DOHH2 (cell line): ENCODE measurements at regions not wholly inside any gene's neighbourhood (a gene's known extent, or its start where the extent isn't known, plus 50 kb on each side); places are given as distances from the start of the nearest gene placed in this dataset.

ENCODE experiments used
- H3F3A ChIP-seq: fragments of 200-600 bp; sonication (generic), shearing (Covaris generic); 2 replicates; pipeline ENCODE4 v1.6.0; 2016; ENCODE audit warnings: antibody characterized with exemption, mild to moderate bottlenecking; ENCODE audit not compliant: control insufficient read depth, insufficient read depth
- H3K27ac ChIP-seq: fragments of 200-600 bp; sonication (generic); 2 replicates; pipeline ENCODE4 v1.5.1; 2014; ENCODE audit warnings: low read depth, mild to moderate bottlenecking, low read length, moderate library complexity
- H3K27me3 ChIP-seq: fragments of 200-600 bp; sonication (generic); 2 replicates; pipeline ENCODE4 v1.6.1; 2014; ENCODE audit warnings: mild to moderate bottlenecking, low read length, mixed read lengths; ENCODE audit not compliant: control insufficient read depth
- H3K36me3 ChIP-seq: fragments of 200-600 bp; sonication (generic); 2 replicates; pipeline ENCODE4 v1.6.1; 2014; ENCODE audit warnings: mild to moderate bottlenecking, low read length, moderate library complexity, mixed read lengths; ENCODE audit not compliant: control insufficient read depth
- H3K4me1 ChIP-seq: fragments of 200-600 bp; sonication (generic); 2 replicates; pipeline ENCODE4 v1.6.1; 2014; ENCODE audit warnings: mild to moderate bottlenecking, low read length, mixed read lengths; ENCODE audit not compliant: control insufficient read depth
- H3K4me2 ChIP-seq: fragments of 200-600 bp; sonication (generic); 2 replicates; pipeline ENCODE4 v1.6.0; 2014; ENCODE audit warnings: mild to moderate bottlenecking, low read length, moderate library complexity
- H3K4me3 ChIP-seq: fragments of 200-600 bp; sonication (generic); 2 replicates; pipeline ENCODE4 v1.5.1; 2014; ENCODE audit warnings: mild to moderate bottlenecking, low read length, mixed read lengths
- H3K79me2 ChIP-seq: fragments of 200-600 bp; sonication (generic); 2 replicates; pipeline ENCODE4 v1.6.1; 2014; ENCODE audit warnings: mild to moderate bottlenecking, low read length, mixed read lengths; ENCODE audit not compliant: control insufficient read depth
- H3K9me2 ChIP-seq: fragments of 200-600 bp; sonication (generic); replicated peaks from 2 replicates; pipeline ENCODE4 v1.6.1; 2014; ENCODE audit warnings: mild to moderate bottlenecking, low read length, mixed read lengths; ENCODE audit not compliant: control insufficient read depth
- H3K9me3 ChIP-seq: fragments of 200-600 bp; sonication (generic); 2 replicates; pipeline ENCODE4 v1.6.1; 2014; ENCODE audit warnings: antibody characterized with exemption, low read length, mixed read lengths; ENCODE audit not compliant: control insufficient read depth, insufficient read depth
- H4K20me1 ChIP-seq: fragments of 200-600 bp; sonication (generic); 2 replicates; pipeline ENCODE4 v1.6.0; 2014; ENCODE audit warnings: low read depth, mild to moderate bottlenecking, antibody characterized with exemption, low read length, moderate library complexity; ENCODE audit not compliant: control insufficient read depth, insufficient read depth
- CTCF ChIP-seq: fragments of 200-600 bp; sonication (generic); IDR thresholded peaks from one replicate; pipeline ENCODE4 v1.5.1; 2014; ENCODE audit warnings: antibody characterized with exemption, mild to moderate bottlenecking, low read depth, low read length; ENCODE audit not compliant: poor library complexity, severe bottlenecking
- EZH2phosphoT487 ChIP-seq: fragments of 200-600 bp; sonication (generic); IDR thresholded peaks from 2 replicates; pipeline ENCODE4 v1.6.1; 2017; ENCODE audit warnings: borderline replicate concordance, mild to moderate bottlenecking, antibody characterized with exemption, low read length, moderate library complexity, mixed read lengths

DNA sequence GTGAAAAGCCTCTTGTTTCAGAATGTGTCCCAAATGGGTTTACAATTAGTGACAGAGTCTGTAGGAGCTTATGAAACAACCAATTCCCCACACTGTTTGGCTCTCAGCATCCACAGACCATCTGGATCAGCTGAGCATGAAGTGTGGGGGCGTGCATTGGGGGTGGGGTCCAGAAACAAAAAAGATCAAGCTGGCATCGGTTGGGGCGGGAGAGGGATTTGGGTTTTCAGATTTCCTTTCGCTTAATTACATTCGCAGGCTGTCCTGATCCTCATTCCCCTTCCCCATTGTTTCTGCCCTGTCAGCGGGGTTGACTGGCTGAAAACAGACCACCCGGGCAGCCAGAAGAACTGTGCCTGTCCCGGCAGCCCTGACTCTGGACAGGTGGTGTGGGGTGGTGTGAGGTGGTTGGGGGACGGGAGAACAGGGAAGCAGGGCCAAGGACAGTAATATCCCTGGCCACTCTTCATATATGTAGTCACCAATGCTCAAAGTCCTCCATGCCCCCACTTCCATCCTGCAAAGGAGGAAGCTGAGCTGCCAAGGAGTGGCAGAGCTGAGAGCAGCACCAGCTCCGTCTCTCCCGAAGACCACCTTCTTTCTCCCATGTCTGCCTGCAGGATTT is 92.0 kb downstream of the IER5 start:
- Histone ChIP-seq H3K36me3 (no peaks in the 10 kb centered on the region), H3K79me2 (no peaks in the 10 kb centered on the region), H3K9me3 (no peaks in the 10 kb centered on the region), H3K4me1 (no peaks in the 10 kb centered on the region), H3K9me2 (no peaks in the 10 kb centered on the region), H4K20me1 (no peaks in the 10 kb centered on the region), H3K27me3 (peaks cover 5% of the 10 kb centered on the region; the same call in 1 of the 2 replicates), H3K4me3 (no peak overlapping the region), H3K4me2 (no peak overlapping the region), H3K27ac (no peak overlapping the region), H3F3A (no peaks in the 10 kb centered on the region)
- TF ChIP-seq CTCF (no peak), EZH2phosphoT487 (no peak)

DNA sequence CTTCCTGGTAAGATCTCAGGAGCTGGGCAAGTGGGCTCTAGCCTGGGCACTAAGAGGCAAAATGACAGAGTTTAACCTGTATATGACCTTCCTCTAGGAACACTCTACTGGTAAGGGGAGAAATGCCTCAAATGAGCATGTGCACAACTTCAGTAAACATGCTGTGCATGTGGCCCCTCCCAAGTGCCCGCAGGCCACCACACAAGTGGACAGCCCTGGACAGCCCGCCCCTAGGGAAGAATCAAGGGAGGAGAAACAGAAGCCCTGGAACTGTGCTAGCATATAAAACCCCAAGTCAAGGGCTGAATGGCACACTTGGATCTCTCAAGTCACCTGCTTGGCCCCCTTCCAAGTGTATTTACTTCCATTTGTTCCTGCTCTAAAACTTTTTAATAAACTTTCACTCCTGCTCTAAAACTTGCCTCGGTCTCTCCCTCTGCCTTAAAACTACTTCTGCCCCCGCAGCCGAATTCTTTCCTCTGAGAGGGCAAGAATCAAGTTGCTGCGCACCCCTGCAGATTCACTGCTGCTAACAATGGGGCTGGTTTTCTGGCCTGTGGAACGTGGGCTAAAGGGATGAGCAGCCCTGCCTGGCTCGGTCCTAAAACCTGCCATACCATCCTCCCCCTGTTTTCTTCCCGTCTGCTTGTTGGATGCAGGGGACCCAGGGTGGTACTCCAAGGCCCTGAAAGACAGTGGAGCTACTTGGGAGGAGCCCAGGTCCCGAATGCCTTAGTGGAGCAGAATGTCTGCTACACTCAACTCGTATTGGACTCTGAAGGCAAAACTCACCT is 93.5 kb downstream of the IER5 start:
- H4K20me1 ChIP-seq: no peaks in the 10 kb centered on the region
- no peak overlapping the region for H3K4me3 ChIP-seq
- no peaks in the 10 kb centered on the region for H3K4me1 ChIP-seq
- H3K9me3 ChIP-seq: no peaks in the 10 kb centered on the region
- no peak for TF ChIP-seq EZH2phosphoT487
- no peak for TF ChIP-seq CTCF
- H3K27ac ChIP-seq: no peak overlapping the region
- no peaks in the 10 kb centered on the region for H3K9me2 ChIP-seq
- H3F3A ChIP-seq: no peaks in the 10 kb centered on the region
- H3K79me2 ChIP-seq: no peaks in the 10 kb centered on the region
- no peak overlapping the region for H3K4me2 ChIP-seq
- H3K27me3 ChIP-seq: peaks cover 4% of the 10 kb centered on the region; the same call in 1 of the 2 replicates
- H3K36me3 ChIP-seq: no peaks in the 10 kb centered on the region

DNA sequence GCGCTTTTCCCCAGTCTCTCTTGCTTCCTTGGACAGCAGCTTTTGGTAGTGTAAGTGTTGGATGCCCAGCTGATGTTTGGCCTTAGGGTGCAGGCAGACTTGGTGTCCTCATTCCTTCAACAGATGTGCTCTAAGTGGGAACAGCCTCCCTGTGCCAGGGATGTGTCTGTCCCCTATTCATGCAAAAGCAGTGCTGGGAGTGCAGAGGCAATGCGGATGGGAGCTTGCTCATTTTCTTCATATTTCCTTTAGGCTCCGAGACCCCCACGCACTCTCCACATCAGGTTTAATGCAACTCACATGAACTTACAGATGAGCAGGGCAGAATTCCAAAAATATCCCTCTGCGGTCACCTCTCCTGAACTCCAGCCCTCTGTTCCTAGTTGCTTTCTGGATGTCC is 96.1 kb downstream of the IER5 start:
- Histone ChIP-seq H3K27me3 (peaks cover 8% of the 10 kb centered on the region; the same call in 1 of the 2 replicates), H3K4me3 (no peak overlapping the region), H3K4me1 (no peaks in the 10 kb centered on the region), H3K79me2 (no peaks in the 10 kb centered on the region), H3F3A (no peaks in the 10 kb centered on the region), H3K9me3 (no peaks in the 10 kb centered on the region), H3K9me2 (no peaks in the 10 kb centered on the region), H3K27ac (no peak overlapping the region), H3K4me2 (no peak overlapping the region), H4K20me1 (no peaks in the 10 kb centered on the region), H3K36me3 (no peaks in the 10 kb centered on the region)
- TF ChIP-seq EZH2phosphoT487 (no peak), CTCF (no peak)
